NCI-H2227 treated with DMSO at 0.1 percent for 48 hours (cell line): ENCODE measurements at regions not wholly inside any gene's neighbourhood (a gene's known extent, or its start where the extent isn't known, plus 50 kb on each side); places are given as distances from the start of the nearest gene placed in this dataset.
A peak's percentile ranks its signal among the peaks of the same experiment; 100 is the strongest.
"Not testable (repeated sequence)": the region's sequence is repeated elsewhere in the genome, so short reads cannot be mapped to it uniquely, and the experiment has no call there.

Experiments
- DNase-seq: peaks from one replicate; lab custom pipeline; 2025; lab: John Stamatoyannopoulos, UW

- no peak for DNase-seq
Observed at GRCh38 chr2:144751142-144751905, 231.4 kb upstream of the ZEB2 start.

GRCh38 chr2:144749188-144749587 is 229.3 kb upstream of the ZEB2 start:
- no peak for DNase-seq

- no peak for DNase-seq
Observed at GRCh38 chr2:144748443-144748842, 228.5 kb upstream of the ZEB2 start.

GRCh38 chr2:144747571-144747970 is 227.7 kb upstream of the ZEB2 start:
- no peak for DNase-seq

- no peak for DNase-seq
Observed at GRCh38 chr2:144745424-144745823, 225.5 kb upstream of the ZEB2 start.

GRCh38 chr2:144738749-144739148 is 218.8 kb upstream of the ZEB2 start:
- peak; percentile 11 for DNase-seq

- DNase-seq: no peak
Observed at GRCh38 chr2:144730711-144731110, 210.8 kb upstream of the ZEB2 start.

- not testable (repeated sequence) for DNase-seq
Observed at GRCh38 chr2:144724460-144724859, 204.5 kb upstream of the ZEB2 start.

- no peak for DNase-seq
Observed at GRCh38 chr2:144718376-144718775, 198.5 kb upstream of the ZEB2 start.

- DNase-seq: no peak
Observed at GRCh38 chr2:144715992-144716391, 196.1 kb upstream of the ZEB2 start.

- no peak for DNase-seq
Observed at GRCh38 chr2:144713410-144713809, 193.5 kb upstream of the ZEB2 start.

GRCh38 chr2:144712550-144712940 is 192.6 kb upstream of the ZEB2 start:
- DNase-seq: no peak

- no peak for DNase-seq
Observed at GRCh38 chr2:144711630-144712549, 192.0 kb upstream of the ZEB2 start.

GRCh38 chr2:144711084-144711483 is 191.2 kb upstream of the ZEB2 start:
- no peak for DNase-seq

GRCh38 chr2:144708626-144709025 is 188.7 kb upstream of the ZEB2 start:
- DNase-seq: no peak

GRCh38 chr2:144707736-144708326 is 187.9 kb upstream of the ZEB2 start:
- DNase-seq: no peak

- no peak for DNase-seq
Observed at GRCh38 chr2:144706647-144707046, 186.7 kb upstream of the ZEB2 start.

- no peak for DNase-seq
Observed at GRCh38 chr2:144705328-144706245, 185.7 kb upstream of the ZEB2 start.

- DNase-seq: no peak
Observed at GRCh38 chr2:144704709-144705095, 184.8 kb upstream of the ZEB2 start.

- DNase-seq: no peak
Observed at GRCh38 chr2:144703852-144704708, 184.2 kb upstream of the ZEB2 start.

- DNase-seq: no peak
Observed at GRCh38 chr2:144702051-144702450, 182.1 kb upstream of the ZEB2 start.
